Activated T-cell treated with anti-CD3 and anti-CD28 coated beads, Interleukin-2, amount 50 U/mL, for 72 hours (primary cell): ENCODE measurements at regions not wholly inside any gene's neighbourhood (a gene's known extent, or its start where the extent isn't known, plus 50 kb on each side); places are given as distances from the start of the nearest gene placed in this dataset.
"Not testable (repeated sequence)": the region's sequence is repeated elsewhere in the genome, so short reads cannot be mapped to it uniquely, and the experiment has no call there.

Source experiments
- ATAC-seq, 2 donors: fragments of 150-1000 bp; cut with Tn5 transposase; replicated peaks in 1 of 2; 2 replicates each; pipeline ENCODE4 v1.10.0; 2021; ENCODE audit warnings: moderate library complexity in 2 of 2, mild to moderate bottlenecking in 1 of 2
- DNase-seq, 2 donors: peaks; one replicate each; pipeline ENCODE4 v3.0.0; 2021 to 2022; ENCODE audit warnings: mixed read lengths in 1 of 2
- H3K27ac Mint-ChIP-seq: one replicate; pipeline ENCODE4 v1.8.0; 2022; ENCODE audit warnings: mild to moderate bottlenecking, moderate library complexity, mixed read lengths
- H3K27me3 Mint-ChIP-seq: one replicate; pipeline ENCODE4 v1.8.0; 2022; ENCODE audit warnings: low read depth, mixed read lengths
- H3K36me3 Mint-ChIP-seq, 2 donors: one replicate each; pipeline ENCODE4 v1.8.0; 2022; ENCODE audit warnings: mixed read lengths in 2 of 2, mild to moderate bottlenecking in 1 of 2; ENCODE audit not compliant: insufficient read depth in 2 of 2
- H3K4me1 Mint-ChIP-seq: one replicate; pipeline ENCODE4 v1.8.0; 2022; ENCODE audit warnings: low read depth, mixed read lengths
- H3K4me3 Mint-ChIP-seq, 2 donors: one replicate each; pipeline ENCODE4 v1.8.0; 2022; ENCODE audit warnings: mild to moderate bottlenecking in 2 of 2, mixed read lengths in 2 of 2, moderate library complexity in 2 of 2
- H3K9me3 Mint-ChIP-seq, 2 donors: one replicate each; pipeline ENCODE4 v1.8.0; 2022; ENCODE audit warnings: mixed read lengths in 2 of 2

DNA sequence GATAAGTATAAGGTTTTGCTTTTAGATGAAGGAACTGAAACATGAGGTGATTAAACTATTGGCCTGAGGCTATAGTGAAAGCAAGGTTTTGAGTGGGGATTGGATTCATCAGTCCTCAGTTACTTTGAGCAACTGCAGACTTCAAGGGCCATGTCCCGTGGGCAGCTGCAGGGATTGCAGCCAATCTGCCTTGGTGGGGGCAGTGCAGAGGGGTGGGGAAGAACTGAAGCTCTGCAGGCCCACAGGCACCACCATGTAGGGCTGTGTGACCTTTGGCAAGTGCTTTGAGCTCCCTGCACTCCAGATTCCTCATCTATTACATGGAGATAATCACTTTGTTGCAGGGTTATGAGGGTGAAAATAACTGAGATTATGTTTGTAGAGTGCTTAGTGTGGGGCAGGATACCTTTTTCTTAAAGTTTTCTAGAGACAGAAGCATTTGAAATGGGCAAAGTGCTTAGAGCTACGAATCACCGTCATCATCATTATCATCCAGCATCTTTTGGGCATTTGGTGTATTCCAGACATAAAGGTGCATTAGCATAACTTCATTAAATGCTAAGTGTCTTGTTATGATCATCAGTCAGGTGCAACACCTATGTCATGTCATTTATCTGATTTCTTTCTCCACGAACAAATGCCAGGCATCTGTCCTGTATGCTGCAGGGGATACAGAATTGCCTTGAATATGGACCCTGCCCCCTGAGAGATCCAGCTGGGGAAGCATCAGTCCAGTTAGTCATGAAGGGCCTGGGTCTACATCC, 72.1 kb upstream of the TENM4 start:
- H3K36me3 Mint-ChIP-seq, result peaks cover 0 to 1% of the 10 kb centered on the region in 2 donors
- ATAC-seq (no peak), DNase-seq (no peak)
- no peaks in the 10 kb centered on the region for H3K4me1 Mint-ChIP-seq
- H3K9me3 Mint-ChIP-seq, result peaks cover 0 to 2% of the 10 kb centered on the region in 2 donors
- H3K27me3 Mint-ChIP-seq, result no peaks in the 10 kb centered on the region
- no peak overlapping the region for H3K27ac Mint-ChIP-seq
- H3K4me3 Mint-ChIP-seq, result no peak overlapping the region

DNA sequence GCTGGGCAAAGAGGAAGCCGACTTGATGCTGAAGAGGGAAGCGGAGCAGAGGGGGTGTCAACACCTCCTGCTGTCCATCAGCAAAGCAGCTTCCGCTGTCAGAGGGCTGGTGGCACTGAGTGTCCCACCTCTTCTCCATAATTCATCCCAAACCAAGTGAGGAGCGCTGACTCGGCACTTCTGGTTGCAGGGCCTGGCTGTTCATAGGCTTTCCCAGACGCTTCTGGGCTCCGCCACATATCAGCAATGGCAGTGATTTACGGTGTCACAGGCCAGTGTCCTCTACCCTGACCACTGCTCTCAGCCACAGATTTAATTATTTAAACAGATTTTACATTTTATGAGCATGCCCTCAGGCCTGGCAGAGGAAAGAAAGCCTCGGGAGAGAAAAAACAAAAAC, 70.1 kb upstream of the TENM4 start:
- DNase-seq (no peak), ATAC-seq (no peak)
- Mint-ChIP-seq H3K4me1 (no peaks in the 10 kb centered on the region), H3K36me3 (peaks cover 0 to 1% of the 10 kb centered on the region in 2 donors), H3K4me3 (no peak overlapping the region), H3K27me3 (no peaks in the 10 kb centered on the region), H3K27ac (no peak overlapping the region), H3K9me3 (peaks cover 0 to 2% of the 10 kb centered on the region in 2 donors)

DNA sequence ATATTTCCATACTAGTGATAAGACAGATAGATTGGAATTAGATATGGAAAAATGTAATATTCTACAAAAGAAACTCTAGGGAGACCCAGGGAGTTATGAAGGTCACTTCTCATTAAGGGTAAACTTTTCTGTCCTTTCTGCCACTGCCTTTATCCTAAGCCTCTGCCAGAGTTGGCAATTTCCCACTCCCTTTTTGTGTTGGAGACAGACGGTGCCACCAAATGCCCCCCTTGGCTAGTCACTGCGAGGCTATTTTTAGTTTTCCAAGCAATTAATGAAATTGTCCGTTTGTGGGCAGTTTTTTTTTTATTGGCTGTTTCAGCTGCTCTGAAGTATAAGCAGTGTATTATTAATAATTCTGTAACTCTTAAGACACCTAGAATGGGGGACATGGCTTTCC, 67.6 kb upstream of the TENM4 start:
- no peaks in the 10 kb centered on the region for H3K4me1 Mint-ChIP-seq
- no peak overlapping the region for H3K27ac Mint-ChIP-seq
- H3K36me3 Mint-ChIP-seq, result peaks cover 0 to 1% of the 10 kb centered on the region in 2 donors
- peaks cover 0 to 2% of the 10 kb centered on the region in 2 donors for H3K9me3 Mint-ChIP-seq
- H3K4me3 Mint-ChIP-seq, result no peak overlapping the region
- ATAC-seq (no peak), DNase-seq (no peak)
- H3K27me3 Mint-ChIP-seq, result no peaks in the 10 kb centered on the region

GRCh38 chr11:79507706-79508105, 66.9 kb upstream of the TENM4 start:
- Mint-ChIP-seq H3K4me3 (no peak overlapping the region), H3K4me1 (no peaks in the 10 kb centered on the region), H3K36me3 (peaks cover 0 to 1% of the 10 kb centered on the region in 2 donors), H3K27me3 (no peaks in the 10 kb centered on the region), H3K9me3 (peaks cover 0 to 2% of the 10 kb centered on the region in 2 donors), H3K27ac (no peak overlapping the region)
- DNase-seq (no peak), ATAC-seq (no peak)

DNA sequence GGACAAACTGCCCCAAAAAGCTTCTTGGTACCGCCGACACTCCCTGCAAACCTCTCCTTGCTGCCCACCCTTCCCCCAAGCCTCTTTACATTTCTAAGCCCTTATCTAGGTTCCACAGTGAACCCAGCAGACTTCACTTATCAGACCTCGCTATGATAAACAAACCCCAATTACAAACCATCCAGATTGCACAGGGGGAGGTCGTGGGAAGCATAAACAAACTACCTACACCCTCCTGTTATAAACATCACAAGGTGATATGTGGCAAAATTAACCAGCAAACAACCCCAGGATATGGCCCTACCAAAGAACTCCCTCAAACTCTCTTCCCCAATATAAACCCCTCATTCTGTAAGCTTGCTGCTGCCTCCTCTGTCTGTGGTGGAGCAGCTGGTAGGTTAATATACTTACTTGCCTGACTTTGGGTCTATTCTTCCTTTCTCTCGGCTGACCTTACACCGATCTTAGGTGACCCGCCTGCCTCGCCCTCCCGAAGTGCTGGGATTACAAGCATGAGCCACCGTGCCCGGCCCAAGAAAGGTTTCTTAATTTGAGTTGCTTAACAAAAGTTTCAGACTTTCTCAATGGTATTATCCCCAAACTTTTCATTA, 66.0 kb upstream of the TENM4 start:
- H3K4me1 Mint-ChIP-seq, result no peaks in the 10 kb centered on the region
- H3K27ac Mint-ChIP-seq, result no peak overlapping the region
- H3K4me3 Mint-ChIP-seq, result no peak overlapping the region

GRCh38 chr11:79506124-79506523, 65.3 kb upstream of the TENM4 start:
- Mint-ChIP-seq H3K4me1 (no peaks in the 10 kb centered on the region), H3K9me3 (peaks cover 0 to 2% of the 10 kb centered on the region in 2 donors), H3K4me3 (no peak overlapping the region), H3K27me3 (no peaks in the 10 kb centered on the region), H3K36me3 (peaks cover 0 to 1% of the 10 kb centered on the region in 2 donors), H3K27ac (no peak overlapping the region)
- no peak for DNase-seq
- no peak for ATAC-seq

More for the DNA sequence above, 66.0 kb upstream of the TENM4 start:
- H3K27me3 Mint-ChIP-seq, result no peaks in the 10 kb centered on the region
- ATAC-seq (no peak), DNase-seq (no peak)
- peaks cover 0 to 2% of the 10 kb centered on the region in 2 donors for H3K9me3 Mint-ChIP-seq
- peaks cover 0 to 1% of the 10 kb centered on the region in 2 donors for H3K36me3 Mint-ChIP-seq

DNA sequence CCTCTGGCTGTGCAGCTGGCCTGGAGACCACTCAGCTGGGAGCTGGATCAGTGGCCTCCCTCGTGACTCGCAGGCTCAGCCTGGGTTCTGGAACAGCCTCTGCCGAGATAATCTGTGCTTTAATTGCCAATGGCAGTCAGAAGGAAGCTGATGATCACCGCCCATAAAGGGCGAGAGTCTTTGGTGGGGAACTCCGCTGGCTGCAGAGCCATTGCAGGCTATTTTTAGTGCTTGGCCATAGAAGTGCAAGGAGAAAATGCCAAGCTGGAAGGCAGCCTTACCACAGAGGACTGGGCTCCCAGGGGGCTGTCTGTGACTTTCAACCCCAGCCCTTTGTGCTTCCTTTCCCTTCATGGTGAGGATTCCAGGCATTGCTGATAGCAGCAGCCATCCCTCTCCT, 62.2 kb upstream of the TENM4 start:
- no peak overlapping the region for H3K27ac Mint-ChIP-seq
- H3K4me1 Mint-ChIP-seq, result no peaks in the 10 kb centered on the region
- H3K9me3 Mint-ChIP-seq, result peaks cover 0 to 2% of the 10 kb centered on the region in 2 donors
- ATAC-seq (no peak), DNase-seq (no peak)
- H3K36me3 Mint-ChIP-seq, result no peaks in the 10 kb centered on the region
- no peaks in the 10 kb centered on the region for H3K27me3 Mint-ChIP-seq
- H3K4me3 Mint-ChIP-seq, result no peak overlapping the region

DNA sequence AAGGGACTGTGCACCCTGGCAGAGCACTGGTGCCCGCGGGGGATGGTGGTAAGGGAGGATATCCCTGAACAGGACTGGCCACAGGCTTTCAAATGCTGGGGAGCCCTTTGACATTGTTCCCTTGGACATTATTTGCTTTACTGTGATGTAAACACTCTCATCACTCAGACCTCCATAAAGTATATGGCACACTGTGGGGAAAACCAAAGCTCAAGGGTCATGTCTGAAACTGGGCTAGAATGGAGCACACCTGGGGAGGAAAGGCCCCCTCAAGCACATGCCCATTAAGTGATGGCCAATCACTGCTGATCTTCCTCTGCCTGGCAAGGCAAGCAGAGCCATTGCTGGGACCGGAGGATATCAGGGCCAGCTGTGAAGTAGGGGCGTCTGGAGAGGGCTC, 60.9 kb upstream of the TENM4 start:
- no peak for ATAC-seq
- DNase-seq, result no peak

DNA sequence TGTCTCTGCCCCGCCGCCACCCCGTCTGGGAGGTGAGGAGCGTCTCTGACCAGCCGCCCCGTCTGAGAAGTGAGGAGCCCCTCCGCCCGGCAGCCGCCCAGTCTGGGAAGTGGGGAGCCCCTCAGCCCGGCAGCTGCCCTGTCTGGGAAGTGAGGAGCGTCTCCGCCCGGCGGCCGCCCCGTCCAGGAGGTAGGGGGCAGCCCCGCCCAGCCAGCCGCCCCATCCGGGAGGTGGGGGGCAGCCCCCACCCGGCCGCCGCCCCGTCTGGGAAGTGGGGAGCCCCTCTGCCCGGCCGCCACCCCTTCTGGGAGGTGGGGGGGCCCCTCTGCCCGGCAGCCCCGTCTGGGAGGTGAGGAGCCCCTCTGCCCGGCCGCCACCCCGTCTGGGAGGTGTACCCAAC, 59.1 kb upstream of the TENM4 start:
- not testable (repeated sequence) for DNase-seq, H3K9me3 Mint-ChIP-seq, H3K36me3 Mint-ChIP-seq, H3K27ac Mint-ChIP-seq, H3K4me1 Mint-ChIP-seq, ATAC-seq, H3K4me3 Mint-ChIP-seq, H3K27me3 Mint-ChIP-seq

More for the DNA sequence above, 60.9 kb upstream of the TENM4 start:
- H3K4me1 Mint-ChIP-seq, result no peaks in the 10 kb centered on the region
- no peak overlapping the region for H3K27ac Mint-ChIP-seq
- no peaks in the 10 kb centered on the region for H3K36me3 Mint-ChIP-seq
- peaks cover 3 to 4% of the 10 kb centered on the region in 2 donors for H3K9me3 Mint-ChIP-seq
- no peaks in the 10 kb centered on the region for H3K27me3 Mint-ChIP-seq
- H3K4me3 Mint-ChIP-seq, result no peak overlapping the region

GRCh38 chr11:79498667-79499066, 57.8 kb upstream of the TENM4 start:
- peaks cover 1% of the 10 kb centered on the region for H3K27me3 Mint-ChIP-seq
- no peak for ATAC-seq
- no peaks in the 10 kb centered on the region for H3K36me3 Mint-ChIP-seq
- H3K4me1 Mint-ChIP-seq, result no peaks in the 10 kb centered on the region
- no peak for DNase-seq
- peaks cover 3 to 4% of the 10 kb centered on the region in 2 donors for H3K9me3 Mint-ChIP-seq
- no peak overlapping the region for H3K4me3 Mint-ChIP-seq
- no peak overlapping the region for H3K27ac Mint-ChIP-seq

GRCh38 chr11:79493555-79494171, 52.8 kb upstream of the TENM4 start:
- no peaks in the 10 kb centered on the region for H3K36me3 Mint-ChIP-seq
- peaks cover 7% of the 10 kb centered on the region for H3K27me3 Mint-ChIP-seq
- no peak overlapping the region for H3K27ac Mint-ChIP-seq
- DNase-seq (peak; percentile 55 to 59), ATAC-seq (peak in 1 of 2 donors; percentile 26)
- H3K4me3 Mint-ChIP-seq, result no peak overlapping the region
- peaks cover 3% of the 10 kb centered on the region in 2 donors for H3K9me3 Mint-ChIP-seq
- no peaks in the 10 kb centered on the region for H3K4me1 Mint-ChIP-seq

DNA sequence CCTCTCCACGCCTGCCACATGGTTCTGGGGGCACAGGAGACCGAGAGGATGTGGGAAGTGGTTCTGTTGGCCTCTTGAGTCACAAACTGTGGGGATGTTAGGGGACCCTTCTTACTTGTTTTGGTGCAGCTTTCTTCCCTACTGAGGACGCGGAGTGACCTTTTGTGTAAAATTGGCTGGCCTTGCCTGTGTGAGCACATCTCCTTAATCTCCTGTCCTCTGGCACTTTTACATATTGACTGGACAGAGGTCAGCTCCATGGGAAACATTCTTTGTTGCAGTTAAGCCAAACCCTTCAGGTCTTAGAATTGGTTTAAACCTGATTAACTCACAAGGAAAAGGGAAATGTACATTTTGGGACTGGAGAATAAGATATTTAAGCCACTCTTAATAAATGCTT, 51.2 kb upstream of the TENM4 start:
- H3K4me3 Mint-ChIP-seq, result no peak overlapping the region
- ATAC-seq (no peak), DNase-seq (no peak)
- H3K27me3 Mint-ChIP-seq, result peaks cover 7% of the 10 kb centered on the region
- no peaks in the 10 kb centered on the region for H3K36me3 Mint-ChIP-seq
- no peak overlapping the region for H3K27ac Mint-ChIP-seq
- H3K9me3 Mint-ChIP-seq, result peaks cover 0 to 1% of the 10 kb centered on the region in 2 donors
- no peaks in the 10 kb centered on the region for H3K4me1 Mint-ChIP-seq
